Pons (tissue), 1 donor: ENCODE measurements at regions not wholly inside any gene's neighbourhood (a gene's known extent, or its start where the extent isn't known, plus 50 kb on each side); places are given as distances from the start of the nearest gene placed in this dataset.

Experiments
- DNase-seq: peaks from one replicate; pipeline ENCODE4 v3.0.0-alpha.2; 2016; ENCODE audit warnings: low spot score

GRCh38 chr12:75974323-75975187 lies 57.0 kb downstream of the PHLDA1 start:
- DNase-seq, result peak; percentile 35

GRCh38 chr12:75971253-75971652 lies 60.3 kb downstream of the PHLDA1 start:
- no peak for DNase-seq

- DNase-seq, result no peak
These were observed 61.3 kb downstream of the PHLDA1 start for GRCh38 chr12:75970310-75970709.

GRCh38 chr12:75969768-75970167 lies 61.8 kb downstream of the PHLDA1 start:
- DNase-seq, result no peak

- no peak for DNase-seq
These were observed 65.9 kb downstream of the PHLDA1 start for GRCh38 chr12:75965661-75966060.

- DNase-seq, result peak; percentile 50
These were observed 67.4 kb downstream of the PHLDA1 start for GRCh38 chr12:75964150-75964549.

GRCh38 chr12:75961878-75962277 lies 69.7 kb downstream of the PHLDA1 start:
- DNase-seq, result no peak

- no peak for DNase-seq
These were observed 70.5 kb downstream of the PHLDA1 start for GRCh38 chr12:75960954-75961661.

- DNase-seq, result no peak
These were observed 71.3 kb downstream of the PHLDA1 start for GRCh38 chr12:75960086-75960910.

GRCh38 chr12:75959506-75959905 lies 72.1 kb downstream of the PHLDA1 start:
- no peak for DNase-seq

GRCh38 chr12:75959060-75959459 lies 72.5 kb downstream of the PHLDA1 start:
- no peak for DNase-seq

GRCh38 chr12:75955251-75955650 lies 76.3 kb downstream of the PHLDA1 start:
- DNase-seq, result no peak

GRCh38 chr12:75954749-75955148 lies 76.8 kb downstream of the PHLDA1 start:
- no peak for DNase-seq

- no peak for DNase-seq
These were observed 77.5 kb downstream of the PHLDA1 start for GRCh38 chr12:75954041-75954440.

- no peak for DNase-seq
These were observed 78.2 kb downstream of the PHLDA1 start for GRCh38 chr12:75953312-75953906.

- no peak for DNase-seq
These were observed 79.9 kb downstream of the PHLDA1 start for GRCh38 chr12:75951399-75952278.

GRCh38 chr12:75947156-75947723 lies 84.3 kb downstream of the PHLDA1 start:
- DNase-seq, result no peak

GRCh38 chr12:75945581-75945980 lies 86.0 kb downstream of the PHLDA1 start:
- no peak for DNase-seq

- DNase-seq, result no peak
These were observed 86.6 kb downstream of the PHLDA1 start for GRCh38 chr12:75944905-75945432.
